Activated naive CD4-positive, alpha-beta T cell treated with anti-CD3 and anti-CD28 coated beads for 36 hours (primary cell): ENCODE measurements at regions not wholly inside any gene's neighbourhood (a gene's known extent, or its start where the extent isn't known, plus 50 kb on each side); places are given as distances from the start of the nearest gene placed in this dataset.
"Not testable (repeated sequence)": the region's sequence is repeated elsewhere in the genome, so short reads cannot be mapped to it uniquely, and the experiment has no call there.

Source experiments
- CTCF ChIA-PET: fragments of 350-600 bp; sonication (Branson Sonifier 250); formaldehyde crosslinking; loops from one replicate; lab custom pipeline; 2021; ENCODE audit warnings: antibody characterized with exemption; lab: Charles Lee
- DNase-seq: peaks from one replicate; pipeline ENCODE4 v3.0.0-alpha.2; 2020
- H3K27ac Mint-ChIP-seq: one replicate; pipeline ENCODE4 v1.8.0; 2021; ENCODE audit warnings: mild to moderate bottlenecking, mixed read lengths
- H3K27me3 Mint-ChIP-seq: one replicate; pipeline ENCODE4 v1.8.0; 2021; ENCODE audit warnings: low read depth, mixed read lengths
- H3K36me3 Mint-ChIP-seq: one replicate; pipeline ENCODE4 v1.8.0; 2021; ENCODE audit warnings: low read depth, mixed read lengths
- H3K4me1 Mint-ChIP-seq: one replicate; pipeline ENCODE4 v1.8.0; 2021; ENCODE audit warnings: low read depth, mixed read lengths
- H3K4me3 Mint-ChIP-seq: one replicate; pipeline ENCODE4 v1.8.0; 2021; ENCODE audit warnings: mild to moderate bottlenecking, moderate library complexity, mixed read lengths
- H3K9me3 Mint-ChIP-seq: one replicate; pipeline ENCODE4 v1.8.0; 2021; ENCODE audit warnings: mixed read lengths
- intact Hi-C: fragments of 100-400 bp; cut with micrococcal nuclease; formaldehyde crosslinking; loops from one replicate; pipeline ENCODE4 v1.15.1; 2023

GRCh38 chr6:8859501-8859900 is 424.2 kb upstream of the SLC35B3 start:
- Mint-ChIP-seq H3K4me1 (no peaks in the 10 kb centered on the region), H3K36me3 (no peaks in the 10 kb centered on the region), H3K4me3 (no peak overlapping the region), H3K27ac (no peak overlapping the region), H3K9me3 (no peaks in the 10 kb centered on the region), H3K27me3 (no peaks in the 10 kb centered on the region)
- no peak for DNase-seq
- intact Hi-C loops, result no loop called here
- CTCF ChIA-PET, result no interaction called here

GRCh38 chr6:8858854-8859331 is 423.5 kb upstream of the SLC35B3 start:
- CTCF ChIA-PET, result interaction anchor here (0.6 kb wide), 1 partner anchor 63 kb away, joined by 3 read pairs; no protein-coding TSS in a partner anchor
- H3K36me3 Mint-ChIP-seq, result no peaks in the 10 kb centered on the region
- intact Hi-C loops, result no loop called here
- no peaks in the 10 kb centered on the region for H3K4me1 Mint-ChIP-seq
- no peak overlapping the region for H3K27ac Mint-ChIP-seq
- no peaks in the 10 kb centered on the region for H3K27me3 Mint-ChIP-seq
- DNase-seq, result no peak
- H3K9me3 Mint-ChIP-seq, result no peaks in the 10 kb centered on the region
- no peak overlapping the region for H3K4me3 Mint-ChIP-seq

DNA sequence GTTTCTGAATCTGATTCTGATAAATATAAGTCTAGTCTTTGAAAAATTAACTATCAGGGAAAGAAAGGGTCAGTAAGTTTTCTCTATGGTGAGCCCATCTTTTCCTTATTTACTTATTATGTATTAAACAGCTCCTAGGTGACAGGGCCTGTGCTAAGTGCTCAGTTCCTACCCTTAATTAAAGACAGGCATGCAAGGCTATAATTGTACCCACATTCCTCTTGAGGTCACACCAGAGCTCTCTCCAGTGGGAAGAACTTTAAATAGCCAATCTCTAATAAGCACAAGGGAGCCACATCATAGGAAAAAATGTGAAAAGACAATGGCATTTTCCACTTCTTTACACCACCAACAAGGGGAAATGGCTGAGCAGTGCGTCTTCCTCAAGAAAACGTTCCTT is 421.8 kb upstream of the SLC35B3 start:
- no peak for DNase-seq
- Mint-ChIP-seq H3K9me3 (no peaks in the 10 kb centered on the region), H3K4me1 (no peaks in the 10 kb centered on the region), H3K27me3 (no peaks in the 10 kb centered on the region), H3K36me3 (no peaks in the 10 kb centered on the region), H3K4me3 (no peak overlapping the region), H3K27ac (no peak overlapping the region)
- intact Hi-C loops, result no loop called here
- CTCF ChIA-PET, result no interaction called here

DNA sequence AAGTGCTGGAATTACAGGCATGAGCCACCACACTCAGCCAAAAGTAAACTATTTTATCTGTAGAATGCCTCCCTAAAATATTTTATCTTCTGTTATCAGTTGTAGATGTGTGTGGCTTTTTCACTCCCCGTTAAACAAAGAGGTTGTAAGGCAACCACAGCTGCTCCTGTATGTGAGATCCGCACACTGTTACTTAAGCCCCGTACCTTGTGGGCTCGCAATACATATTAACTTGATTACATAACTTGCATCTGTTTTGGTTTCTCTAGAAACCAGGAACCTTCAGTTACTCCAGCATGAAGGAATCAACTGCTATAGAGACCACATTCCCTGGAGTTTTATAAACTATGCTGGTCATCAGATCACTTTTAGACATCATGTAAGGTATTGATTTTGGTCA is 420.1 kb upstream of the SLC35B3 start:
- Mint-ChIP-seq H3K36me3 (no peaks in the 10 kb centered on the region), H3K4me3 (no peak overlapping the region), H3K4me1 (no peaks in the 10 kb centered on the region), H3K27me3 (no peaks in the 10 kb centered on the region), H3K27ac (no peak overlapping the region), H3K9me3 (no peaks in the 10 kb centered on the region)
- intact Hi-C loops, result no loop called here
- CTCF ChIA-PET, result no interaction called here
- no peak for DNase-seq

GRCh38 chr6:8852332-8852731 is 417.0 kb upstream of the SLC35B3 start:
- Mint-ChIP-seq H3K36me3 (no peaks in the 10 kb centered on the region), H3K4me1 (no peaks in the 10 kb centered on the region), H3K27me3 (no peaks in the 10 kb centered on the region), H3K9me3 (no peaks in the 10 kb centered on the region), H3K27ac (no peak overlapping the region), H3K4me3 (no peak overlapping the region)
- CTCF ChIA-PET, result no interaction called here
- no peak for DNase-seq
- intact Hi-C loops, result no loop called here

GRCh38 chr6:8846680-8847079 is 411.3 kb upstream of the SLC35B3 start:
- H3K4me3 Mint-ChIP-seq, H3K27ac Mint-ChIP-seq, CTCF ChIA-PET, H3K36me3 Mint-ChIP-seq, H3K4me1 Mint-ChIP-seq, H3K27me3 Mint-ChIP-seq, DNase-seq, H3K9me3 Mint-ChIP-seq, intact Hi-C loops: not testable (repeated sequence)

GRCh38 chr6:8845690-8846089 is 410.3 kb upstream of the SLC35B3 start:
- Mint-ChIP-seq H3K27me3 (no peaks in the 10 kb centered on the region), H3K36me3 (no peaks in the 10 kb centered on the region), H3K4me1 (no peaks in the 10 kb centered on the region), H3K9me3 (no peaks in the 10 kb centered on the region), H3K27ac (no peak overlapping the region), H3K4me3 (no peak overlapping the region)
- CTCF ChIA-PET, result no interaction called here
- no peak for DNase-seq
- intact Hi-C loops, result no loop called here

- no peaks in the 10 kb centered on the region for H3K27me3 Mint-ChIP-seq
- no peak overlapping the region for H3K4me3 Mint-ChIP-seq
- H3K4me1 Mint-ChIP-seq, result no peaks in the 10 kb centered on the region
- no peaks in the 10 kb centered on the region for H3K36me3 Mint-ChIP-seq
- CTCF ChIA-PET, result no interaction called here
- intact Hi-C loops, result no loop called here
- no peak for DNase-seq
- H3K9me3 Mint-ChIP-seq, result no peaks in the 10 kb centered on the region
- H3K27ac Mint-ChIP-seq, result no peak overlapping the region
Measured at GRCh38 chr6:8844968-8845367, 409.6 kb upstream of the SLC35B3 start.

- Mint-ChIP-seq H3K4me3 (no peak overlapping the region), H3K27me3 (no peaks in the 10 kb centered on the region), H3K4me1 (no peaks in the 10 kb centered on the region), H3K27ac (no peak overlapping the region), H3K9me3 (no peaks in the 10 kb centered on the region), H3K36me3 (no peaks in the 10 kb centered on the region)
- CTCF ChIA-PET, result no interaction called here
- intact Hi-C loops, result no loop called here
- no peak for DNase-seq
Measured at GRCh38 chr6:8839626-8840025, 404.3 kb upstream of the SLC35B3 start.

GRCh38 chr6:8837343-8837742 is 402.0 kb upstream of the SLC35B3 start:
- intact Hi-C loops, result no loop called here
- Mint-ChIP-seq H3K27me3 (no peaks in the 10 kb centered on the region), H3K9me3 (no peaks in the 10 kb centered on the region), H3K27ac (no peak overlapping the region), H3K36me3 (no peaks in the 10 kb centered on the region), H3K4me3 (no peak overlapping the region), H3K4me1 (no peaks in the 10 kb centered on the region)
- no peak for DNase-seq
- CTCF ChIA-PET, result no interaction called here

DNA sequence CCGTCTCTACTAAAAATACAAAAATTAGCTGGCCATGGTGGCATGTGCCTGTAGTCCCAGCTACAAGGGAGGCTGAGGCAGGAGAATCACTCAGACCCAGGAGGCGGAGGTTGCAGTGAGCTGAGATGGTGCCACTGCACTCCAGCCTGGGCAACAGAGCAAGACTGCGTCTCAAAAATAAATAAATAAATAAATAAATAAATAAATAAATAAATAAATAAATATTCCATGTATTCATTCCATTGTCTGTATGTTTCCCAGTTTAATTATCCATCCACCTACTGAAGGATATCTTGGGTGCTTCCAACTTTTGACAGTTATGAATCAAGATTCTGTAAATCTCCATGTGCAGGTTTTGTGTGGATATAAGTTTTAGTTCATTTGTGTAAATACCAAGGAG is 397.4 kb upstream of the SLC35B3 start:
- H3K27me3 Mint-ChIP-seq, DNase-seq, H3K4me1 Mint-ChIP-seq, H3K9me3 Mint-ChIP-seq, CTCF ChIA-PET, H3K36me3 Mint-ChIP-seq, intact Hi-C loops, H3K27ac Mint-ChIP-seq, H3K4me3 Mint-ChIP-seq: not testable (repeated sequence)

GRCh38 chr6:8831366-8832152 is 396.2 kb upstream of the SLC35B3 start:
- no peak overlapping the region for H3K4me3 Mint-ChIP-seq
- H3K27ac Mint-ChIP-seq, result no peak overlapping the region
- no peaks in the 10 kb centered on the region for H3K36me3 Mint-ChIP-seq
- H3K27me3 Mint-ChIP-seq, result no peaks in the 10 kb centered on the region
- intact Hi-C loops, result no loop called here
- H3K9me3 Mint-ChIP-seq, result no peaks in the 10 kb centered on the region
- H3K4me1 Mint-ChIP-seq, result no peaks in the 10 kb centered on the region
- no peak for DNase-seq
- CTCF ChIA-PET, result no interaction called here

GRCh38 chr6:8830794-8831193 is 395.4 kb upstream of the SLC35B3 start:
- no peaks in the 10 kb centered on the region for H3K36me3 Mint-ChIP-seq
- DNase-seq, result no peak
- H3K27ac Mint-ChIP-seq, result no peak overlapping the region
- no peaks in the 10 kb centered on the region for H3K9me3 Mint-ChIP-seq
- no peaks in the 10 kb centered on the region for H3K4me1 Mint-ChIP-seq
- intact Hi-C loops, result no loop called here
- CTCF ChIA-PET, result no interaction called here
- H3K4me3 Mint-ChIP-seq, result no peak overlapping the region
- H3K27me3 Mint-ChIP-seq, result no peaks in the 10 kb centered on the region
